ENCODE measurements at regions not wholly inside any gene's neighbourhood (a gene's known extent, or its start where the extent isn't known, plus 50 kb on each side); places are given as distances from the start of the nearest gene placed in this dataset.

GRCh38 chr10:124316326-124316725 is 102.4 kb downstream of the OAT start:
- intact Hi-C loops (cut with micrococcal nuclease), result no loop called here
- no peaks in the 10 kb centered on the region for H3K27me3 ChIP-seq (ENCODE audit: insufficient read depth, low read length)
- no peaks in the 10 kb centered on the region for H3K9me3 ChIP-seq (ENCODE audit: control insufficient read depth in 1 of 2, insufficient read depth in 1 of 2, low read depth in 1 of 2, low read length in 2 of 2)
- no peak overlapping the region for H3K9ac ChIP-seq (ENCODE audit: low read length)
- POLR2A ChIA-PET, result no interaction called here
- H2AFZ ChIP-seq (ENCODE audit: low read depth, low read length, poor library complexity, severe bottlenecking), result no peak overlapping the region
- DNase-seq (ENCODE audit: low read depth, low spot score) (no peak), ATAC-seq (no peak)
- TF ChIP-seq FOSL1 (IDR thresholded peaks at IDR 0.05; ENCODE audit: low read depth) (no peak), MAX (IDR thresholded peaks at IDR 0.05) (no peak), SIN3A (IDR thresholded peaks at IDR 0.05; ENCODE audit: low read depth) (no peak), SP1 (IDR thresholded peaks at IDR 0.05; ENCODE audit: low read depth) (no peak), JUND (IDR thresholded peaks at IDR 0.05) (no peak), CBX3 (IDR thresholded peaks at IDR 0.05; ENCODE audit: low read depth) (no peak), YY1 (IDR thresholded peaks at IDR 0.05; ENCODE audit: extremely low read depth, insufficient replicate concordance, low read depth, low read length) (no peak), POLR2A (IDR thresholded peaks at IDR 0.05; ENCODE audit: borderline replicate concordance, extremely low read depth, insufficient read depth, insufficient read length) (no peak), ELF1 (IDR thresholded peaks at IDR 0.05; ENCODE audit: borderline replicate concordance, low read depth) (no peak), EZH2phosphoT487 (IDR thresholded peaks at IDR 0.05; ENCODE audit: borderline replicate concordance) (no peak), SRF (IDR thresholded peaks at IDR 0.05; ENCODE audit: low read depth) (no peak), ZNF274 (IDR thresholded peaks at IDR 0.05; ENCODE audit: low read depth, low read length) (no peak), CEBPB (IDR thresholded peaks at IDR 0.05; ENCODE audit: low read depth) (no peak), CTCF (IDR thresholded peaks at IDR 0.05 in 2 of 3, conservative IDR thresholded peaks at IDR 0.05 in 1 of 3; ENCODE audit: borderline replicate concordance in 1 of 3, insufficient read depth in 1 of 3, low read depth in 2 of 3, low read length in 2 of 3) (no peak), EZH2 (IDR thresholded peaks at IDR 0.05) (no peak), ZFX (IDR thresholded peaks at IDR 0.05) (no peak), RAD21 (IDR thresholded peaks at IDR 0.05; ENCODE audit: low read depth) (no peak), TCF7L2 (IDR thresholded peaks at IDR 0.05; ENCODE audit: borderline replicate concordance, extremely low read depth, insufficient read depth, insufficient read length) (no peak)
- TF ChIP-seq, protein P1, sequence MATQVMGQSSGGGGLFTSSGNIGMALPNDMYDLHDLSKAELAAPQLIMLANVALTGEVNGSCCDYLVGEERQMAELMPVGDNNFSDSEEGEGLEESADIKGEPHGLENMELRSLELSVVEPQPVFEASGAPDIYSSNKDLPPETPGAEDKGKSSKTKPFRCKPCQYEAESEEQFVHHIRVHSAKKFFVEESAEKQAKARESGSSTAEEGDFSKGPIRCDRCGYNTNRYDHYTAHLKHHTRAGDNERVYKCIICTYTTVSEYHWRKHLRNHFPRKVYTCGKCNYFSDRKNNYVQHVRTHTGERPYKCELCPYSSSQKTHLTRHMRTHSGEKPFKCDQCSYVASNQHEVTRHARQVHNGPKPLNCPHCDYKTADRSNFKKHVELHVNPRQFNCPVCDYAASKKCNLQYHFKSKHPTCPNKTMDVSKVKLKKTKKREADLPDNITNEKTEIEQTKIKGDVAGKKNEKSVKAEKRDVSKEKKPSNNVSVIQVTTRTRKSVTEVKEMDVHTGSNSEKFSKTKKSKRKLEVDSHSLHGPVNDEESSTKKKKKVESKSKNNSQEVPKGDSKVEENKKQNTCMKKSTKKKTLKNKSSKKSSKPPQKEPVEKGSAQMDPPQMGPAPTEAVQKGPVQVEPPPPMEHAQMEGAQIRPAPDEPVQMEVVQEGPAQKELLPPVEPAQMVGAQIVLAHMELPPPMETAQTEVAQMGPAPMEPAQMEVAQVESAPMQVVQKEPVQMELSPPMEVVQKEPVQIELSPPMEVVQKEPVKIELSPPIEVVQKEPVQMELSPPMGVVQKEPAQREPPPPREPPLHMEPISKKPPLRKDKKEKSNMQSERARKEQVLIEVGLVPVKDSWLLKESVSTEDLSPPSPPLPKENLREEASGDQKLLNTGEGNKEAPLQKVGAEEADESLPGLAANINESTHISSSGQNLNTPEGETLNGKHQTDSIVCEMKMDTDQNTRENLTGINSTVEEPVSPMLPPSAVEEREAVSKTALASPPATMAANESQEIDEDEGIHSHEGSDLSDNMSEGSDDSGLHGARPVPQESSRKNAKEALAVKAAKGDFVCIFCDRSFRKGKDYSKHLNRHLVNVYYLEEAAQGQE (IDR thresholded peaks at IDR 0.05; ENCODE audit: low read depth), result no peak
- H3K79me2 ChIP-seq (ENCODE audit: insufficient read depth, low read length), result no peaks in the 10 kb centered on the region
- no TSS peak for BruUV-seq (replicated peaks)
- RAD21 ChIA-PET (ENCODE audit: low non-redundant PET in 1 of 2, low total read pairs in 2 of 2, uncharacterized antibody in 2 of 2, unreplicated experiment in 2 of 2), result no interaction called here
- H3K4me1 ChIP-seq (ENCODE audit: control insufficient read depth in 1 of 2, insufficient read depth in 2 of 2, low read length in 2 of 2), result no peaks in the 10 kb centered on the region
- CTCF ChIA-PET, result no interaction called here
- no peak overlapping the region for H3K27ac ChIP-seq (ENCODE audit: low read depth, low read length)
- H3K9me2 ChIP-seq (ENCODE audit: insufficient read depth), result no peaks in the 10 kb centered on the region
- no peak overlapping the region for H3K4me2 ChIP-seq (ENCODE audit: low read length)
- no peaks in the 10 kb centered on the region for H3K36me3 ChIP-seq (ENCODE audit: control insufficient read depth in 1 of 2, insufficient read depth in 2 of 2, low read length in 2 of 2)
- no peak overlapping the region for H3K4me3 ChIP-seq (replicated peaks in 1 of 2; ENCODE audit: low read depth in 1 of 2, low read length in 2 of 2)
- H4K20me1 ChIP-seq (ENCODE audit: insufficient read depth), result no peaks in the 10 kb centered on the region
